ENCODE measurements at regions not wholly inside any gene's neighbourhood (a gene's known extent, or its start where the extent isn't known, plus 50 kb on each side); places are given as distances from the start of the nearest gene placed in this dataset.

GRCh38 chr3:189455641-189456417 lies 175.4 kb upstream of the TP63 start:
- no peak for DNase-seq

GRCh38 chr3:189457201-189457607 lies 174.0 kb upstream of the TP63 start:
- DNase-seq: no peak

- no peak for DNase-seq
Observed at GRCh38 chr3:189457631-189458412, 173.4 kb upstream of the TP63 start.

GRCh38 chr3:189458528-189458927 lies 172.7 kb upstream of the TP63 start:
- DNase-seq: no peak

- no peak for DNase-seq
Observed at GRCh38 chr3:189459231-189459630, 172.0 kb upstream of the TP63 start.

GRCh38 chr3:189460511-189460910 lies 170.7 kb upstream of the TP63 start:
- no peak for DNase-seq

GRCh38 chr3:189464799-189465198 lies 166.4 kb upstream of the TP63 start:
- DNase-seq: no peak

GRCh38 chr3:189466004-189466403 lies 165.2 kb upstream of the TP63 start:
- no peak for DNase-seq

GRCh38 chr3:189467451-189467850 lies 163.7 kb upstream of the TP63 start:
- no peak for DNase-seq

GRCh38 chr3:189474944-189475343 lies 156.2 kb upstream of the TP63 start:
- DNase-seq: no peak

GRCh38 chr3:189477614-189478013 lies 153.6 kb upstream of the TP63 start:
- DNase-seq: no peak

- no peak for DNase-seq
Observed at GRCh38 chr3:189486556-189486955, 144.6 kb upstream of the TP63 start.

- DNase-seq: no peak
Observed at GRCh38 chr3:189488241-189488767, 142.9 kb upstream of the TP63 start.

- DNase-seq: no peak
Observed at GRCh38 chr3:189490337-189490736, 140.9 kb upstream of the TP63 start.

- DNase-seq: no peak
Observed at GRCh38 chr3:189490749-189491148, 140.4 kb upstream of the TP63 start.

- no peak for DNase-seq
Observed at GRCh38 chr3:189491831-189492230, 139.4 kb upstream of the TP63 start.

GRCh38 chr3:189493271-189493670 lies 137.9 kb upstream of the TP63 start:
- DNase-seq: no peak

- no peak for DNase-seq
Observed at GRCh38 chr3:189494632-189495031, 136.6 kb upstream of the TP63 start.

- no peak for DNase-seq
Observed at GRCh38 chr3:189496375-189497138, 134.6 kb upstream of the TP63 start.

- no peak for DNase-seq
Observed at GRCh38 chr3:189498995-189499704, 132.0 kb upstream of the TP63 start.

GRCh38 chr3:189500299-189500698 lies 130.9 kb upstream of the TP63 start:
- DNase-seq: no peak

- DNase-seq: no peak
Observed at GRCh38 chr3:189500798-189501495, 130.2 kb upstream of the TP63 start.
